Mesothelial cell of epicardium (in vitro differentiated cells): ENCODE measurements at regions not wholly inside any gene's neighbourhood (a gene's known extent, or its start where the extent isn't known, plus 50 kb on each side); places are given as distances from the start of the nearest gene placed in this dataset.

Source experiments
- DNase-seq, 2 experiments: peaks; one replicate each; pipeline ENCODE4 v3.0.0; 2021; ENCODE audit warnings: low spot score in 2 of 2; ENCODE audit not compliant: unreplicated experiment in 2 of 2
- H3K27ac Mint-ChIP-seq: 2 replicates; pipeline ENCODE4 v1.8.0; 2021; ENCODE audit warnings: mixed read lengths
- H3K27me3 Mint-ChIP-seq: 2 replicates; pipeline ENCODE4 v1.8.0; 2021; ENCODE audit warnings: low read depth, mixed read lengths
- H3K36me3 Mint-ChIP-seq: 2 replicates; pipeline ENCODE4 v1.8.0; 2021; ENCODE audit warnings: mixed read lengths
- H3K4me1 Mint-ChIP-seq: 2 replicates; pipeline ENCODE4 v1.8.0; 2021; ENCODE audit warnings: mixed read lengths
- H3K4me3 Mint-ChIP-seq: 2 replicates; pipeline ENCODE4 v1.8.0; 2021; ENCODE audit warnings: mild to moderate bottlenecking, moderate library complexity, mixed read lengths
- H3K9me3 Mint-ChIP-seq: 2 replicates; pipeline ENCODE4 v1.8.0; 2021; ENCODE audit warnings: mixed read lengths
- CTCF ChIP-seq: fragments of 200-600 bp; sonication (generic); IDR thresholded peaks from one replicate; pipeline ENCODE4 v1.5.0; 2021; ENCODE audit warnings: antibody characterized with exemption; ENCODE audit not compliant: unreplicated experiment

- H3K4me3 Mint-ChIP-seq = no peak overlapping the region
- H3K27ac Mint-ChIP-seq = no peak overlapping the region
- peaks cover under 1% of the 10 kb centered on the region for H3K36me3 Mint-ChIP-seq
- no peak for TF ChIP-seq CTCF
- H3K27me3 Mint-ChIP-seq = no peaks in the 10 kb centered on the region
- H3K9me3 Mint-ChIP-seq = peaks cover 8% of the 10 kb centered on the region
- H3K4me1 Mint-ChIP-seq = peaks cover 15% of the 10 kb centered on the region
- no peak for DNase-seq
Observed at GRCh38 chr4:79211490-79211889, 114.4 kb downstream of the NAA11 start.

- TF ChIP-seq CTCF = no peak
- peaks cover 5% of the 10 kb centered on the region for H3K36me3 Mint-ChIP-seq
- H3K4me1 Mint-ChIP-seq = peaks cover 15% of the 10 kb centered on the region
- H3K27me3 Mint-ChIP-seq = no peaks in the 10 kb centered on the region
- peaks cover 16% of the 10 kb centered on the region for H3K9me3 Mint-ChIP-seq
- H3K27ac Mint-ChIP-seq = no peak overlapping the region
- DNase-seq = no peak
- no peak overlapping the region for H3K4me3 Mint-ChIP-seq
Observed at GRCh38 chr4:79210636-79211049, 115.2 kb downstream of the NAA11 start.

DNA sequence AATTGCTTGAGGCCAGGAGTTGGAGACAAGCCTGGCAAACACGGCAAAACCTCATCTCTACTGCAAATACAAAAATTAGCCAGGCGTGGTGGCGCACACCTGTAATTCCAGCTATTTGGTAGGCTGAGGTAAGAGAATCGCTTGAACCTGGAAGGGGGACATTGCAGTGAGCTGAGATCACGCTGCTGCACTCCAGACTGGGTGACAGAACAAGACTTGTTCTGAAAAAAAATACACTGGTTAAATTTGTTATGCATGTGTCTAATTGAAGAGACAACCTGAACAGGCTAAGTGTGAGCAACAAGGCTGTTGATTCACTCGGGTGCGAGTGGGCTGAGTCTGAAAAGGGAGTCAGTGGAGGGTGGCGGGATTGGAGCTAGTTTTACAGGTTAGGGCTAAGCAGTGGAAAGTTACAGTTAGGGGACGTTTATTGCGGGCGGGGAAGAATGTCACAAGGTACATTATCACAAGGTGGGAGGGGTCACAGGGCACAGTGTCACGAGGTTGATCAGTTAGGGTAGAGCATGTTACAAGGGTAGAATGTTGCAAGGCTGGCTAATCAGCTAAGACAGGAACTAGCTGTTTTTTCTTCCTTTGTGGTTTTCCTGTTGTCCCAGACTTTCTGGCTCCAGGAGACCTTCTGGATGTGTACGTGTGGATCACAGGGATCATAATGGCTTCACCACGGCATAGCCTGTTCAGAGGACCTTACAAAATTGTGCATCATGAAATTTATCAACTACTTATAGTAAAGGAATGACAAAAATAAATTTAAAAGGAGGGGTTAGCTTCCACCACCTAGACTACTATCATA, 115.8 kb downstream of the NAA11 start:
- H3K27ac Mint-ChIP-seq = no peak overlapping the region
- TF ChIP-seq CTCF = no peak
- no peaks in the 10 kb centered on the region for H3K27me3 Mint-ChIP-seq
- no peak overlapping the region for H3K4me3 Mint-ChIP-seq
- H3K9me3 Mint-ChIP-seq = peaks cover 22% of the 10 kb centered on the region
- DNase-seq = no peak
- H3K4me1 Mint-ChIP-seq = peaks cover 15% of the 10 kb centered on the region
- peaks cover 9% of the 10 kb centered on the region for H3K36me3 Mint-ChIP-seq

DNA sequence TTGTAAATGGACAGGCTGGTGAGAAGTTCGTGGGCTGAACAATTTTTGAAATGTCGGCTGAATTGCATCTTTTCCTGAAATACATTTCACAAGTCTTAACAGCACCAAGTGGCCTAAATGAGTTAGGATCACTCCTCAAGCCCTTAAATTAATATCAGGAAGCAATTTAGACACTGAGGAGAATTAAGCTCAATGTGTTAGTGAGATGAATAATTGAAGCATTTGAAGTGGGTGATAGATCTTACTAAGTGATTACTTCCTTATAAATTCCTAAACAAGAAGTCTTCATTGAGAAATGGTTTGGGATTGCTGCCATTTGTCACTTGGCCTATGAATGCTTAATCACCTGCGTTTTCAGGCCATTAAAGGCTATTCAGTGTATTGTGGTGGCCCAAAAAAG, 116.8 kb downstream of the NAA11 start:
- H3K27me3 Mint-ChIP-seq = no peaks in the 10 kb centered on the region
- DNase-seq = no peak
- no peak overlapping the region for H3K27ac Mint-ChIP-seq
- no peak overlapping the region for H3K4me3 Mint-ChIP-seq
- no peak for TF ChIP-seq CTCF
- H3K4me1 Mint-ChIP-seq = peaks cover 15% of the 10 kb centered on the region
- H3K9me3 Mint-ChIP-seq = peaks cover 24% of the 10 kb centered on the region
- H3K36me3 Mint-ChIP-seq = peaks cover 9% of the 10 kb centered on the region

DNA sequence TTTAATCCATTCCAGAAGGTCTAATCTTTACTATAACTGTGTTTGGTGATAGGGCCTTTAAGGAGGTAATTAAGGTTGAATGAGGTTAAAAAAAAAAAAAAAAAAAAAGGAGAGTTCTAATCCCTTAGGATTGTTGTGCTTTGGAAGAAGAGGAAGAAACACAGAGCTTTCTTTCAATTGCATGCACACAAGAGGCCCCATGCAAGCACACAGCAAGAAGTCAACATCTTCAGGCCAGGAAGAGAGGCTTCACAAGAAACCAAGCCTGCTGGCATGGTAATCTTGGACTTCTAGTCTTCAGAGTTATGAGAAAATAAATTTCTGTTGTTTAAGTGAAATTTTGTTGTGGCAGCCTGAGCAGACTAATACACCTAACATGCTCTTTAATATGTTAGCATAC, 118.6 kb downstream of the NAA11 start:
- no peak for DNase-seq
- H3K9me3 Mint-ChIP-seq = peaks cover 24% of the 10 kb centered on the region
- no peak overlapping the region for H3K27ac Mint-ChIP-seq
- H3K36me3 Mint-ChIP-seq = peaks cover 9% of the 10 kb centered on the region
- H3K4me3 Mint-ChIP-seq = no peak overlapping the region
- no peak for TF ChIP-seq CTCF
- H3K27me3 Mint-ChIP-seq = no peaks in the 10 kb centered on the region
- peaks cover 15% of the 10 kb centered on the region for H3K4me1 Mint-ChIP-seq
